ENCODE measurements at regions not wholly inside any gene's neighbourhood (a gene's known extent, or its start where the extent isn't known, plus 50 kb on each side); places are given as distances from the start of the nearest gene placed in this dataset.

GRCh38 chr7:148500978-148501377 is 89.6 kb upstream of the C7orf33 start:
- TF ChIP-seq CTCF (IDR thresholded peaks at IDR 0.05; ENCODE audit: insufficient read depth, low read depth, low read length), result no peak
- TF ChIP-seq EZH2 (IDR thresholded peaks at IDR 0.05; ENCODE audit: insufficient read depth, low read length), result no peak

Measured in astrocyte (in vitro differentiated cells and primary cell).